Smooth muscle cell (in vitro differentiated cells): ENCODE measurements at regions not wholly inside any gene's neighbourhood (a gene's known extent, or its start where the extent isn't known, plus 50 kb on each side); places are given as distances from the start of the nearest gene placed in this dataset.

Source experiments
- DNase-seq: peaks from one replicate; lab custom pipeline; 2025; ENCODE audit not compliant: unreplicated experiment; lab: John Stamatoyannopoulos, UW
- H2AFZ ChIP-seq: fragments of 200-600 bp; sonication (generic); 2 replicates; pipeline ENCODE4 v1.6.0; 2016; ENCODE audit warnings: antibody characterized with exemption, low read depth, mild to moderate bottlenecking
- H3F3A ChIP-seq: fragments of 200-600 bp; sonication (generic); 2 replicates; pipeline ENCODE4 v1.6.0; 2017; ENCODE audit warnings: antibody characterized with exemption, low read depth
- H3K27ac ChIP-seq: fragments of 200-600 bp; sonication (generic); 2 replicates; pipeline ENCODE4 v1.5.1; 2016; ENCODE audit warnings: low read depth, mild to moderate bottlenecking
- H3K27me3 ChIP-seq: fragments of 200-600 bp; sonication (generic); 2 replicates; pipeline ENCODE4 v1.6.1; 2016; ENCODE audit warnings: low read depth, mild to moderate bottlenecking
- H3K36me3 ChIP-seq: fragments of 200-600 bp; sonication (generic); 2 replicates; pipeline ENCODE4 v1.5.1; 2016; ENCODE audit warnings: low read depth
- H3K4me1 ChIP-seq: fragments of 200-600 bp; sonication (generic); 2 replicates; pipeline ENCODE4 v1.5.1; 2016; ENCODE audit warnings: low read depth
- H3K4me2 ChIP-seq: fragments of 200-600 bp; sonication (generic); 2 replicates; pipeline ENCODE4 v1.6.0; 2016; ENCODE audit warnings: mild to moderate bottlenecking
- H3K4me3 ChIP-seq: fragments of 200-600 bp; sonication (generic); 2 replicates; pipeline ENCODE4 v1.5.1; 2016; ENCODE audit warnings: mild to moderate bottlenecking
- H3K79me2 ChIP-seq: fragments of 200-600 bp; sonication (generic); 2 replicates; pipeline ENCODE4 v1.6.0; 2016; ENCODE audit warnings: low read depth, mild to moderate bottlenecking
- H3K9ac ChIP-seq: fragments of 200-600 bp; sonication (generic); 2 replicates; pipeline ENCODE4 v1.6.0; 2016; ENCODE audit warnings: low read depth
- H3K9me3 ChIP-seq: fragments of 200-600 bp; sonication (generic); replicated peaks from 2 replicates; pipeline ENCODE4 v1.5.1; 2016; ENCODE audit warnings: low read depth
- H4K20me1 ChIP-seq: fragments of 200-600 bp; sonication (generic); 2 replicates; pipeline ENCODE4 v1.6.0; 2016; ENCODE audit warnings: low read depth
- CTCF ChIP-seq: fragments of 200-600 bp; sonication (generic); IDR thresholded peaks from 2 replicates; pipeline ENCODE4 v1.5.1; 2017; ENCODE audit warnings: borderline replicate concordance, mild to moderate bottlenecking, antibody characterized with exemption; ENCODE audit not compliant: insufficient read depth, poor library complexity, severe bottlenecking
- WGBS: methylation state at CpG from one replicate; pipeline ENCODE4 v1.1.7; 2016; ENCODE audit warnings: low lambda C conversion rate; 5-methylcytosine and 5-hydroxymethylcytosine counted together

GRCh38 chr2:195472501-195473234, 184.4 kb upstream of the SLC39A10 start:
- H2AFZ ChIP-seq = no peak overlapping the region
- no peak overlapping the region for H3K4me2 ChIP-seq
- H3K4me1 ChIP-seq = no peaks in the 10 kb centered on the region
- H3K79me2 ChIP-seq = no peaks in the 10 kb centered on the region
- H3K27ac ChIP-seq = no peak overlapping the region
- H3K27me3 ChIP-seq = no peaks in the 10 kb centered on the region
- H3K9ac ChIP-seq = no peak overlapping the region
- no peak for TF ChIP-seq CTCF
- no peaks in the 10 kb centered on the region for H3K36me3 ChIP-seq
- H3F3A ChIP-seq = no peaks in the 10 kb centered on the region
- 94% methylated on average over 3 of the region's 3 CpGs for WGBS
- no peak overlapping the region for H3K4me3 ChIP-seq
- H3K9me3 ChIP-seq = no peaks in the 10 kb centered on the region
- no peak for DNase-seq
- H4K20me1 ChIP-seq = no peaks in the 10 kb centered on the region

- 86% methylated on average over 4 of the region's 4 CpGs for WGBS
- Histone ChIP-seq H3K27me3 (no peaks in the 10 kb centered on the region), H3F3A (no peaks in the 10 kb centered on the region), H3K4me2 (no peak overlapping the region), H3K4me1 (no peaks in the 10 kb centered on the region), H3K4me3 (no peak overlapping the region), H3K9me3 (no peaks in the 10 kb centered on the region), H2AFZ (no peak overlapping the region), H3K79me2 (no peaks in the 10 kb centered on the region), H3K27ac (no peak overlapping the region), H4K20me1 (no peaks in the 10 kb centered on the region), H3K9ac (no peak overlapping the region), H3K36me3 (no peaks in the 10 kb centered on the region)
- DNase-seq = no peak
- no peak for TF ChIP-seq CTCF
Observed at GRCh38 chr2:195471807-195472206, 185.2 kb upstream of the SLC39A10 start.

- WGBS = 88% methylated on average over 2 of the region's 2 CpGs
- H3F3A ChIP-seq = no peaks in the 10 kb centered on the region
- H3K4me1 ChIP-seq = no peaks in the 10 kb centered on the region
- H3K9ac ChIP-seq = no peak overlapping the region
- no peak overlapping the region for H3K4me3 ChIP-seq
- H3K27me3 ChIP-seq = no peaks in the 10 kb centered on the region
- H3K36me3 ChIP-seq = no peaks in the 10 kb centered on the region
- H4K20me1 ChIP-seq = no peaks in the 10 kb centered on the region
- no peak overlapping the region for H3K27ac ChIP-seq
- DNase-seq = no peak
- no peaks in the 10 kb centered on the region for H3K9me3 ChIP-seq
- H3K79me2 ChIP-seq = no peaks in the 10 kb centered on the region
- no peak overlapping the region for H3K4me2 ChIP-seq
- H2AFZ ChIP-seq = no peak overlapping the region
- no peak for TF ChIP-seq CTCF
Observed at GRCh38 chr2:195471163-195471562, 185.9 kb upstream of the SLC39A10 start.

GRCh38 chr2:195470622-195471021, 186.4 kb upstream of the SLC39A10 start:
- H3K36me3 ChIP-seq = no peaks in the 10 kb centered on the region
- no peaks in the 10 kb centered on the region for H3F3A ChIP-seq
- no peak overlapping the region for H3K4me3 ChIP-seq
- TF ChIP-seq CTCF = no peak
- no peak overlapping the region for H3K4me2 ChIP-seq
- no peak for DNase-seq
- H3K79me2 ChIP-seq = no peaks in the 10 kb centered on the region
- H2AFZ ChIP-seq = no peak overlapping the region
- H3K9me3 ChIP-seq = no peaks in the 10 kb centered on the region
- H3K4me1 ChIP-seq = no peaks in the 10 kb centered on the region
- H3K27me3 ChIP-seq = no peaks in the 10 kb centered on the region
- no peak overlapping the region for H3K27ac ChIP-seq
- no peaks in the 10 kb centered on the region for H4K20me1 ChIP-seq
- no peak overlapping the region for H3K9ac ChIP-seq
